IPS-18c (cell line): ENCODE measurements at regions not wholly inside any gene's neighbourhood (a gene's known extent, or its start where the extent isn't known, plus 50 kb on each side); places are given as distances from the start of the nearest gene placed in this dataset.
"Not testable (repeated sequence)": the region's sequence is repeated elsewhere in the genome, so short reads cannot be mapped to it uniquely, and the experiment has no call there.

ENCODE experiments used
- H3K4me3 ChIP-seq: 2 replicates; pipeline ENCODE4 v1.7.0; 2013; ENCODE audit warnings: low read depth, mild to moderate bottlenecking, low read length, moderate library complexity; ENCODE audit not compliant: insufficient read depth
- H3K9me3 ChIP-seq: one replicate; pipeline ENCODE4 v1.6.1; 2013; ENCODE audit warnings: mild to moderate bottlenecking, low read length, moderate library complexity; ENCODE audit not compliant: control insufficient read depth, insufficient read depth

DNA sequence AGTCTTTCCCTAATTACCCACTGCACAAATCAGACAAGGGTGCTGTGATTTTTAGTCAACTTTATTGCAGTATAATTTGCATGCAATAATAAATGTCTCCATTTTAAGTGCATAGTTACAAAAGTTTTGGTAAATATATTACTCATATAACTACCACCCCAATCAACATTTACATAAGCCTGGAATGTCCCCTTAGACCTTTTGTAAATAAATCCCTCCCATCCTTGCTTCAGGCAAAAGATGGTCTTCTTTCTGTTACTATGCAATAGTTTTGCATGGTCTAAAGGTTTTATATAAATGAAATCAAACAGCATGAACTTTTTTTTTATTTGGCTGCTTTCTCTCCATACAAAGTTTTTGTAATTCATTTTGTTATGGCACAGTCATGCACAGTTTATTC is 235.4 kb downstream of the PYDC2 start:
- Histone ChIP-seq H3K9me3 (no peaks in the 10 kb centered on the region), H3K4me3 (no peak overlapping the region)

- no peaks in the 10 kb centered on the region for H3K9me3 ChIP-seq
These were observed 238.6 kb downstream of the PYDC2 start for GRCh38 chr3:191699546-191699945.

DNA sequence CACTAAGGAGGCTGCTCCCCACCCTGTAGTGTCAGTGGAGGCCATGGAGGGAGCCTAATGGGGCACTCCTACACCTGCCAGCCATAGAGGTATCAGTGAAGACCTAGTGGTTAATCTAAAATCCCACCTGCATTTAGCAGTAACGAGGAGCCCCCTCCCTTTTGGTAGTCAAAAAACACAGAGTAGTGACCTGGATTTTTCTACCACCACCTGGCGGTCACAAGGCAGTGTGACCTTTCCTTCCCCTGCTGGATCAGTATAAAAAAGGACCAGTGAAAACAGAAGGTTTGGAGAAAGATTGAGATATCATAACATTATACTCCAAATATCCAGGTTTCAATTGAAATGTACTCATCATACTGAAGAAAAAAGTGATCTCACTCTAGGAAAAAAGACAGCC is 241.2 kb downstream of the PYDC2 start:
- H3K4me3 ChIP-seq, result no peak overlapping the region

More at GRCh38 chr3:191699546-191699945, 238.6 kb downstream of the PYDC2 start:
- H3K4me3 ChIP-seq, result no peak overlapping the region

DNA sequence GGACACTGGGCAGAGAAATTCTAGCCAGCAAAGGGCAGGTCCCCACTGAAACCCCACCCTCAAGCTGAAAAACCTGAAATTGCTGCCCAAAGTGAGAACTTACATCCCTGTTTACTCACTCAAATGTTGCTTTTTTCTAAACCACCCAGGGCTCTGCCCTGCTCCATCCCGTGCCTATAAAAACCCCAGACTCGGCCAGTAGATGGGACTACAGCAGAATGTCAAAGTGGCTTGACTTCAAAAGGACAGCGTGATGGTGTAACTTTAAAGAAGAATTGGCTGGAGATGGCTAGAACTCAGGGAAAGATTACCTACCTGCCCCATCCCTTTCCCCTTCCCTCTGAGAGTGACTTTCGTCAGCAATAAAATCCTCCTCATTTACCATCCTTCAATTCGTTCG is 246.9 kb downstream of the PYDC2 start:
- no peak overlapping the region for H3K4me3 ChIP-seq

More for the DNA sequence above, 241.2 kb downstream of the PYDC2 start:
- no peaks in the 10 kb centered on the region for H3K9me3 ChIP-seq

GRCh38 chr3:191715585-191715984 is 254.6 kb downstream of the PYDC2 start:
- H3K4me3 ChIP-seq, result no peak overlapping the region
- H3K9me3 ChIP-seq, result no peaks in the 10 kb centered on the region

More for the DNA sequence above, 246.9 kb downstream of the PYDC2 start:
- no peaks in the 10 kb centered on the region for H3K9me3 ChIP-seq

DNA sequence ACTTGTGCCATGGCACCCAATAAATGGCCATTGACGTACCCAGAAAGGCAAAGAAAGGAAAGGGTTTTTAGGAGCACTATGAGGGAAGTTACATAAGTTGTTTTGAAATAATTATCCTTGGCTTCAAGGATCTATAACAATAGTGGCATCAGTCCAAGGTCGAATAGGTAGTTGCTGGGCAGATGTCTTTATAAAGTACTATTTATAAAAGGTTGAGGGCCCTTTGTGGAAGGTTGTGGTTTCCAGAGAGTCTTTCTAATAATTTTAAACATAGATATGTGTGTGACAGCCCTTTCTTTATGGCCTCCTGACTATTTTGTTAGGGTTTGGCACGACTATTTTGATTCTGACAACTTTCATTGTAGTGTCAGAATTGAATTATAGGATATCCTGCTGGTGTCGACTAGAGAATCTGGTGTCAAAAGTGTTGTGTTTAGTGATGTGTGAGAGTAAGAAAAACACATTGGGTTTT is 260.5 kb downstream of the PYDC2 start:
- H3K9me3 ChIP-seq, result no peaks in the 10 kb centered on the region
- H3K4me3 ChIP-seq, result no peak overlapping the region

- H3K9me3 ChIP-seq, result no peaks in the 10 kb centered on the region
These were observed 261.0 kb downstream of the PYDC2 start for GRCh38 chr3:191721990-191722389.

DNA sequence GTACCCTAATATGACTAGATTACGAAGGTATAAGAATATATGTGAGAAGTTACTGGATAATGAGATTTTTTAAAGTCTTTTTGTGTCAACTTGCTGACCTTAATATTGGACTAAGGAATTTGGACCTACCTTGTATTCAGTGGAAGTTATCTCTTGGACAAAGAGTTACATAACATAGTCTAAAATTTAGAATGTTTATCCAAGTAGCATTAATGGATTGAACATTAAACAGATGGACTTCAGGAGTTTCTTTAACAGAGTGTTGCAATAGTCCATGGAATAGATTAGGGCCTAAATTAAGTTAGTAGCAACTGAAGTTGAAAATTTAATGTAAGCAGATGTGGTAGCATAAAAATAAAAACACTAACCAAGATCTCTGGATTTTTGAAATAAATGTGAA is 266.4 kb downstream of the PYDC2 start:
- H3K4me3 ChIP-seq, result no peak overlapping the region

More at GRCh38 chr3:191721990-191722389, 261.0 kb downstream of the PYDC2 start:
- no peak overlapping the region for H3K4me3 ChIP-seq

GRCh38 chr3:191728186-191728585 is 267.2 kb downstream of the PYDC2 start:
- no peak overlapping the region for H3K4me3 ChIP-seq
- H3K9me3 ChIP-seq, result no peaks in the 10 kb centered on the region

More for the DNA sequence above, 266.4 kb downstream of the PYDC2 start:
- H3K9me3 ChIP-seq, result no peaks in the 10 kb centered on the region

DNA sequence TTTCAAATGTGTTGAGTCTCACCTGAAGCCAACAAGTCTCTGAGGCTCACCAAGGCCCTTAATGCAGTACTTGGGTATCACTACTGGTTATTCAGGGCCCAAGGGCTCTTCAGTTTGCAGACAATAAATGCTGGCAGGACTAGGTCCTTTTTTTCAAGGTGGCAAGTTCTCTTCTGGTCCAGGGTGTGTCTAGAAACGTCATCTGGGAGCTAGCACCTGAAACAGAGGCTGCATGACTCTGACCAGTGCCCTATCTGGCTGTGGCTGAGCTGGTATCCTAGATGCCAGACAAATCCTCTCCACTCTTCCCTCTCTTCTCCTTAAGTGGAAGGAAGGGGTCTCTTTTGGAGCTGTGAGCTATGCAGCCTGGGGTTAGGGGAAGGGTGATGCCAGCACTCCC is 276.8 kb downstream of the PYDC2 start:
- no peak overlapping the region; the same call in 1 of the 2 replicates for H3K4me3 ChIP-seq
- peaks cover 5% of the 10 kb centered on the region for H3K9me3 ChIP-seq

DNA sequence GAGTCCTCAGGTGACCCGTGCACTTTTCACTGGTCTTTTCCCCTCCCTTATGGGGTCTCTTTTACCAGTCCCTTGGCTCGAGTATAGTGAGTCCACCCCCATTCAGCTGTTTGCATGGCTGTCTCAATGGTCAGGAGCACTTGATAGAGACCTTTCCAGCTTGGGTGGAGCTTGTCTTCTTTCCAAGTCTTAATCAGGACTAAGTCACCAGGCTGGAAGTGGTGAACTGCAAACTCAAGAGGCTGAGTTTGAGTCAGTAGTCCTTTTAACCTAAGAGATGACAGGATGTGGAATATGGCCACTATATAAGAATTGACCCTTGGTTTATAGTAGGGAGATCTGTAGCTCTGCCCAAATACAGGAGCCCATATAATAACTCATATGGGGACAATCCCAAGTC is 279.7 kb downstream of the PYDC2 start:
- no peak overlapping the region for H3K4me3 ChIP-seq

DNA sequence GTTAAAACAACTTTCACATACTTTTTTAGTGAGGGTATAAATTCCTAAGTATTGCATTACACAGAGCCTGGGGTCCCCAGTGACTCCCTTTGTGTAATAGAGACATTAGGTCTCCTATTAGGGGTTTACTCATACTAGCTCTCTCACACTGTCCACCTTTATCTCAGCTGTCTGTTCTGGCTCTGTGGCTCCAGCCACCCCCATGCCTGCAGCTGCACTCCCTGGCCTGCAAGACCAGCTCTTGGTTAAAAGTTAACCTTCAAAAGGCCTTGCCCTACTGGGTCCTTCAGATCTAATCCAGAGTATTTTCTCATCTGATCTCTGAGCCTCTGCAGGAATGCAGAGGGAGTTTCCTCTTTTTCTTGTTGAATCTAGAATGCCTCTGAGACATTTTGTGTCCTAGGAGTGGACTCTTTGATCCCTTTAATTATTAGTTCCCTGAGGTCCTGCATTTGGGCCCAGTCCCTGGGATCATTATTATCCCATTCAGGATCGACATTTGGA is 280.9 kb downstream of the PYDC2 start:
- not testable (repeated sequence) for H3K9me3 ChIP-seq, H3K4me3 ChIP-seq

More for the DNA sequence above, 279.7 kb downstream of the PYDC2 start:
- H3K9me3 ChIP-seq, result peaks cover 5% of the 10 kb centered on the region

DNA sequence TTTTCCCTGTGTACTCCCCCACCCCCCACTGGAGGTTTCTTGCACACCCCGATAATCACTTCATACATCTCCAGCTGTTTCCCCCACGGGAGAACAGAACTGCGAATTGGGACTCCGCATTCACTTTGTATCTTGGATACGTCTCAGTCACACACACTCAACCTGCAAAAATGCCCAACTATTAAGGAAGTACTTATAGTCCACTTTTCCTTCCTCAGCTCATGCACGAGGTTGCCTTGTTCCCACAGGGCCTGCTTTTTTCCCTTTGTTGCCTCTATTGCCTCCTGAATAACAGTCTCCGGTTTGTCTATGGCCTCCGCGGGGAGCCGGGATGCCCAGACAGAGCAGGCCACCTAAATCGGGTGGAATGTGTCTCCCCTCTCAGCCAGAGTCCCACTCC is 282.3 kb downstream of the PYDC2 start:
- H3K9me3 ChIP-seq, result peaks cover 2% of the 10 kb centered on the region
- no peak overlapping the region for H3K4me3 ChIP-seq

GRCh38 chr3:191750618-191751017 is 289.7 kb downstream of the PYDC2 start:
- peaks cover 2% of the 10 kb centered on the region for H3K9me3 ChIP-seq
- no peak overlapping the region for H3K4me3 ChIP-seq

- no peaks in the 10 kb centered on the region for H3K9me3 ChIP-seq
These were observed 292.2 kb downstream of the PYDC2 start for GRCh38 chr3:191753196-191753595.

DNA sequence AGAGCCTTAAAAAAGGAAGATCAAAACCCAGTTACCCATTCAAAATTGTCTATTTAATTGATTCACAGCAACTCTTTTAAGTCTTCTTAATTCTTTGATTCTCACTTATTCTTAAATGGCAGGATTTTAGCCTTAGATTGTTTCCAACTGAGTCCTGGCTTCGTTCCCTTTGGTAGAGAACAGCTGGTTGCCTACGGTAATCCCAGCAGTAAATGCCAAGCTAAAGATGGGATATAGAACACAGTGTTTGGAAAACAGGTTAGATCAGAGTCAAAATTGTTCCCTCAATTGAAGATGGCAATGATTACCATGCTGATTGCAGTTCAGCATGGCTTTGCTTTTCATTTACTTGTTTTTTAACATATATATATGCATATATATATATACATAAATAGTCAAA is 300.9 kb downstream of the PYDC2 start:
- Histone ChIP-seq H3K9me3 (no peaks in the 10 kb centered on the region), H3K4me3 (no peak overlapping the region)

More at GRCh38 chr3:191753196-191753595, 292.2 kb downstream of the PYDC2 start:
- no peak overlapping the region for H3K4me3 ChIP-seq

DNA sequence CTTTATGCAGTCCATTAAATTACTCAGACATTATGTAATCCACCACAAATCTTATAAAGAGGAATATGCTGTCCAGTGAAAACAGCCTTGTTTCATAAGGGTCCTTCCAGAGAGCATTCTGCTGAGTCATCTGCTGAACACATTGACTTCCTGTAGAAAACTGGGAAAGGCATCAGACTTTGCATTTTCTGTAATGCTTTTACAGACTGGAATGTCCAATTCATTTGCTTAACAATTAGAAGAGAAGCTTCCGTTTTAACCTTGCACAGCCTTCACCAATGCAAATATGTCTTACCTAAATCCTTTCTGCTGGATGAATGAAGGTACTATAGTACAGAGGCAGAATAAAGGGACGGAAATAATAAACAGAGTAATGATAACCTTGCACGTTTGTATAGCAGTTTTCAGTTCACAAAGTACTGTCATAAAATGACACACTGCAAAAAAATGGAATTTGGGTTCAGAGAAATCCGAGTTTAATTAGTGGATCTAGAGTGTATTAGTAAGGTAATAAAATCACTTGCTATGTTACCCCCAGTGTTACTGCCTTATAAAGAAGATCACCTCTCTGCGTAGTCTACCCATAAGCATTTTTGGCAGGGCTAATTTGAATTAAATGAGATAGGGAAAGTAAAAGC is 301.5 kb downstream of the PYDC2 start:
- H3K4me3 ChIP-seq, result no peak overlapping the region
- no peaks in the 10 kb centered on the region for H3K9me3 ChIP-seq

DNA sequence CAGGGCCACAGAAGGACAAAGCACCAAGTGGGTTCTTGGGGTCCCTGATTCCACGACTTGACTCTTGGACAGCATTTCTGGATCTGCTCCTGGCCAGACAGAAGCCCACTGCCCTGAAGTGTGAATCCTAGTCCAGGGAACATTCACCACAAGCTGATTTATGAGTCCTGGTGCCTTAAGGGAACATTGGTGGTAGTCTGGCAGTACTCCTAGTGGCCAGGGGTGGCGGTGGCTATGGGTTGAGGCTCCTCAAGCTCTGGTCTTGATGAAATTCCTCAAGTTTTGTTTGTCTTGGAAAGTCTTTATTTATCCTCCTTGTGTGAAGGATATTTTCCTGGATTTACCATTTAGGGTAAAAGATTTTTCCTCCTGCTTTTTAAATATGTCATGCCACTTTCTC is 307.5 kb downstream of the PYDC2 start:
- H3K9me3 ChIP-seq, result no peaks in the 10 kb centered on the region
- H3K4me3 ChIP-seq, result no peak overlapping the region

GRCh38 chr3:191770541-191770940 is 309.6 kb downstream of the PYDC2 start:
- H3K4me3 ChIP-seq, result no peak overlapping the region
- no peaks in the 10 kb centered on the region for H3K9me3 ChIP-seq
